GM21529 (cell line): ENCODE measurements at regions not wholly inside any gene's neighbourhood (a gene's known extent, or its start where the extent isn't known, plus 50 kb on each side); places are given as distances from the start of the nearest gene placed in this dataset.
"Not testable (repeated sequence)": the region's sequence is repeated elsewhere in the genome, so short reads cannot be mapped to it uniquely, and the experiment has no call there.

Experiments used
- ATAC-seq: cut with Tn5 transposase; IDR thresholded peaks from one replicate; pipeline ENCODE4 v1.9.1; 2021; ENCODE audit not compliant: unreplicated experiment

DNA sequence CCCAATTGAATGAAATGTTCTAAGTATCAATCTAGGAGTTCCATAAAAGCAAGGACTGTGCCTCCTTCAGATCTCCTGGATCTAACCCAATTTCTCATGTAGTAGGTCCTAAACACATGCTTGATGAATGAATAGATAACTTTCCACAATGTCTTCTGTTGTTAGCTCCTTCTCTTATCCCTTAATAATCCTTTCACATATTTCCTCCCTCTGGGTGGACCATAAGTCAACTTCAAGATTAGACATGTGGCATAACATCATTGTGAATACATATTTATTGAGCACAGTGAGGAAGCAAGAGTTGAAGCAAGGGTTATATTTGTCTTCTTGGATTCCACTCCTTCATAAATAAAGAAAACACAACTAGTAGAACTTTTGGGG is 108.6 kb upstream of the EGFLAM start:
- ATAC-seq, result no peak

- no peak for ATAC-seq
These were observed 110.2 kb upstream of the EGFLAM start for GRCh38 chr5:38148021-38148625.

DNA sequence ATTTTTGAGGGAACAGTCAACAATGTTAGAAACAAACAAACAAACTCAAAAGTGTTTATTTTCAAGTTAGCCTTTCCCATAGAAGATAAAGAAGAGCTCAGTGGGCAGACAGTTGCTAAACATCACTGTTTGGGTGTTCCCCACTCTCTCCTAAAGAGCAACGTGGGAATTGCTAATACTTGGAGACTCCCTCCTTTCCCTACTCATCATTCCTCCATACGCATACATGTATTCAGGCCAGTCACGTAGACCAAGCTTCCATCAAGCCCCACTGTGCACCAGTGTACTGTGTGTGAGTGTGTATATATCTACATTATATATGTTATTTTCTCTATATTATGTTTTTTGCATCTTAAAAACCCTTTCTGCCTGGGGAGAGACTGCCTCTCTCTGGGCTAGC is 115.0 kb upstream of the EGFLAM start:
- ATAC-seq, result no peak

GRCh38 chr5:38141665-38142064 is 116.7 kb upstream of the EGFLAM start:
- no peak for ATAC-seq

GRCh38 chr5:38138574-38138973 is 119.8 kb upstream of the EGFLAM start:
- ATAC-seq, result no peak

DNA sequence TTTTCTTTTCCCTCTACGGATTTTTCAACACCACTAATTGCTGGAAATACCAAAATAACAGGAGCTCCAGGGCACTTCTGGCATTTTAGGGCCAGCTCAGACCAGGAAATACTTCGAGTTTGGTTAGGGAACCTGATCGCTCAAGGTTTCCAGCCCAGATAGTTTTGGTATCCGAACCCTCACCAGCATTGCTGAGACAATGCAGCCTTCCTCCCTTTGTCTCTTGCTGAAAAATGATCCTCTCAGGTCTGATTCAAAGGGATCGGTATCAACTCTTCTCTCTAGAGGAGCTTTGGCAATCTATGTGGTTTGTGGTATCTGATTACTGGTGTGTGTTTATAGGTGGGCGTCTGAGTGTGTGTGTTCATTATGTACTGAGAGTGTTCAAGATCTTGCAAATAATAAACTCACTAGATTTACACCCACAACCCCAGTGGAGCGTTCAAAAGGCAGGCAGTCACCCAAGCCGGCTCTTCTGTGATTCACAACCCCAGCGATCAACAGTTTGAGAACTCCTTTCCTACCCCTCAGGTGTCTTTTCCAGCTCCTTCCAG is 122.8 kb upstream of the EGFLAM start:
- ATAC-seq, result no peak

DNA sequence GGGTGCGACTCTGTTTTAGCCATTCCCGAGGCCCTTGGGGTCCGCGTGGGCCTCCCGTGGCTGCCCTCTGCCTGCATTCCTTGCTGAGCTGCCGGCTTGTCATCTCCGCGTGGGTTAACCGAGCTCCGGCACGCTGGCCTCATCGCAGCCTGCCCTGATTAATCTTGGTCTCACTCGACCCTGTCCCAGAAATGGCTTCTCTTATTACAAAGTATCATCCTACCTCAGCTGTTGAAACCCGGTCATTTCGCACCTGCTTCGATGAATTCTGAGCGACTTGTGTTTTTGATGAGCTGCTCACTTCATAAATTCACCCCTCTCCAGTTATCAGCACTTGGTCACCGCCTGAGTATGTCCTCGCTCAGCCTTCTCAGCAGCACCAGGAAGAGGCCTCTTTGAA is 123.5 kb upstream of the EGFLAM start:
- ATAC-seq, result no peak

DNA sequence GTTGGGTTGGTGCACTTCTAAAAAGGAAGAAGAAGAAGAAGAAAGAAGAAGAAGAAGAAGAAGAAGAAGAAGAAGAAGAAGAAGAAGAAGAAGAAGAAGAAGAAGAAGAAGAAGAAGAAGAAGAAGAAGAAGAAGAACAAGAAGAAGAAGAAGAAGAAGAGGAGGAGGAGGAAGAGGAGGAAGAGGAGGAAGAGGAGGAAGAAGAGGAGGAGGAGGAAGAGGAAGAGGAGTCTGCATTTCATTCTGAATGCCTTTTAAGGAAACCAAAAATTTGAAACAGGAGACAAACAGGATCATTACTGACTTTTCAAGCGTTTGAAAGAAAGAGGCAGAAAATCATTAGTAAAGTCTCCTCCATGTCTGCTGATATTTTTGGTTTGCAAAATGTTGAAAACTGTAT is 124.1 kb upstream of the EGFLAM start:
- not testable (repeated sequence) for ATAC-seq

- ATAC-seq, result no peak
These were observed 126.7 kb upstream of the EGFLAM start for GRCh38 chr5:38131686-38132085.

DNA sequence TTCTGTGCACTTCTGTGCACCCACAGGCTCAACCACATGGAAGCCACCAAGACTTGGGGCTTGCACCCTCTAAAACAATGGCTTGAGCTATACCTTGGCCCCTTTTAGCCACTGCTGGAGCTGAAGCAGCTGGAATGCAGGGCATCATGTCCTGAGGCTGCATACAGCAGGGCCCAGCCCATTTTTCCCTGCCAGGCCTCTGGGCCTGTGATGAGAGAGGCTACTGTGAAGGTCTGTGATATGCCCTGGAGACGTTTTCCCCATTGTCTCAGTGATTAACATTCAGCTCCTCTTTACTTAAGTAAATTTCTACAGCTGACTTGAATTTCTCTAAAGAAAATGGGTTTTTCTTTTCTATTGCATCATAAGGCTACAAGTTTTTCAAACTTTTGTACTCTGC is 134.0 kb upstream of the EGFLAM start:
- ATAC-seq, result no peak

GRCh38 chr5:38121420-38121819 is 136.9 kb upstream of the EGFLAM start:
- no peak for ATAC-seq

GRCh38 chr5:38119836-38120235 is 138.5 kb upstream of the EGFLAM start:
- ATAC-seq, result no peak

GRCh38 chr5:38117784-38118479 is 140.4 kb upstream of the EGFLAM start:
- no peak for ATAC-seq

- no peak for ATAC-seq
These were observed 143.0 kb upstream of the EGFLAM start for GRCh38 chr5:38115318-38115827.

DNA sequence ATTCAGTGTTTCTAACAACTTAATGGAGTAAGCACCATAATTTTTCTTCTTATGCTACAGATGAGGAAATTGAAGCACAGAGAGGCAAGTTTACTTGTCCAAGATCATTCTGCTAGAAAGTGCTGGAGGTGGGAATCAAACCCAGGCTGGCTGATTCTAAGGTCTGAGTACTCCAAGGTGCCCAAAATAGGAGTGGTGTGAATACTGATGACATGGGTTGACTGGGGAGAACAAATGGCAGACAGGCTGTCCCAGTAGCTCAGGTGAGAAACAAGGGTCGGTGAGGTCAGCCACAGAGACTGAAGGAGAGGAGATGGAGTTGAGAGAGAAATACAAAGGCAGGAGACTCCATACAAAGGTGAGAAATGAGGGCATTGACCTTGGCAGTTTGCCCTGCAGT is 144.5 kb upstream of the EGFLAM start:
- no peak for ATAC-seq

GRCh38 chr5:38113456-38113855 is 144.9 kb upstream of the EGFLAM start:
- ATAC-seq, result no peak

GRCh38 chr5:38112938-38113337 is 145.4 kb upstream of the EGFLAM start:
- ATAC-seq, result no peak

DNA sequence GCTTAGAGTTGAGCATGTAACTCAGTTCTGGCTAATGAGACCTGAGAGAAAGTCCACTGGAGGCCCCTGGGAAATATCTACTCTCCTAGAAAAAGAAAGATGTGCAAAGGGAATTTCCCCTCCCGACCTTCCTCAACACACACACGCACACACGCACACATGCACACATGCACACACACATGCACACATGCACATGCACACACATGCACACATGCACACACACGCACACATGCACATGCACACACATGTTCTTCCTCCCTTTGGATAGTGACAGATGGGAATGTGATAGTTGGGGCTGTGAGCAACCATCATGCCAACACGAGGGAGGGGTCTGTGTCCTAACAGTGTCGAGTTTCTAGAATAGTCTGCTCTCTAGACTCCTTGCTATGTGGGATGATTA is 148.2 kb upstream of the EGFLAM start:
- ATAC-seq, result no peak

GRCh38 chr5:38107096-38107495 is 151.3 kb upstream of the EGFLAM start:
- no peak for ATAC-seq

DNA sequence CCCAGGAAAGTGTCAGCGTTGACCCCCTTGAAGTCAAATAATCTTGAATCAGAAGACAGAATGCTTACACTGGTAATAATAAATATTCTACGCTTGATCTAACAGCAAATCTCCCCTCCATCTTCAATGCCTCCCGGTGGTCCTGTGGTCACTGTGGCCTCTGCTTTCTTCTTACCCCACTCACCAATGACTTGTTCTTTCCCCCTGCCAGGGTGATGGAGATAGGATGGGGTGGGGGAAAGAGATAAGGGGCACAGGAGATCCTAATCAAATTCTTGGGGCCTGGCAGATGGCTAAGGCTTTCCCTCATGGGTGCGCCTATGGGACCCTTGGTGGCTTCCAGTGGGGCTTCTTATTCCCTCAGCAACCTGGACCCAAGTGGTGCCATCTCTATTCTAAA is 152.6 kb upstream of the EGFLAM start:
- no peak for ATAC-seq

- ATAC-seq, result no peak
These were observed 153.2 kb upstream of the EGFLAM start for GRCh38 chr5:38105231-38105570.

- ATAC-seq, result no peak
These were observed 153.7 kb upstream of the EGFLAM start for GRCh38 chr5:38104497-38105230.
